Heart left ventricle (tissue), 13 donors: ENCODE measurements at regions not wholly inside any gene's neighbourhood (a gene's known extent, or its start where the extent isn't known, plus 50 kb on each side); places are given as distances from the start of the nearest gene placed in this dataset.

ENCODE experiments used
- CTCF ChIP-seq, 12 donors: fragments of 200-600 bp; sonication (generic) in 4 of 12; IDR thresholded peaks; one replicate each; pipeline versions ENCODE4 v1.5.0 to v1.8.0; 2018 to 2022; ENCODE audit warnings: antibody characterized with exemption in 12 of 12, mild to moderate bottlenecking in 5 of 12
- POLR2A ChIP-seq, 2 donors: fragments of 450-650 bp; IDR thresholded peaks; one replicate each; pipeline ENCODE4 v1.6.1; 2017; ENCODE audit warnings: antibody characterized with exemption in 2 of 2, mild to moderate bottlenecking in 2 of 2, moderate library complexity in 2 of 2
- donor health status: ischemic (EF 13 %, LVEDD 7.1; RV severe dilation, severe dysfunction).
- donor health status: DM: no; HTN: yes; CAD: no.
- donor health status: DM: no; HTN: no; CAD: no.
- donor health status: ischemic (EF 25% LVEDD 6.9; RV normal size, moderate dysfunction).
- donor health status: ischemic (EF 25% LVEDD 5.7; RV mildly dilated, moderate dysfunction).
- donor health status: ischemic (EF 35%, LVEDD 5.7; RV mildly dilated, moderate dysfunction).
- donor health status: nonischemic (EF 11% LVEDD 7.7; RV severe dilation, severe dysfunction).
- donor health status: DM: yes; HTN: yes; CAD: no.
- donor health status: PGD.
- donor health status: ischemic (EF 29% LVEDD 5.4; RV normal size, mild dysfunction).
- donor health status: nonischemic (EF 23%, LVEDD 6.1; RV moderate dilation, normal function).

- TF ChIP-seq CTCF (IDR thresholded peaks at IDR 0.05): no peak
- TF ChIP-seq POLR2A (IDR thresholded peaks at IDR 0.05): no peak
These were observed 365.2 kb downstream of the TUSC7 start for GRCh38 chr3:117074826-117075225.
